ENCODE measurements at regions not wholly inside any gene's neighbourhood (a gene's known extent, or its start where the extent isn't known, plus 50 kb on each side); places are given as distances from the start of the nearest gene placed in this dataset.

GRCh38 chr2:185227391-185227790 lies 511.2 kb upstream of the FSIP2 start:
- TF ChIP-seq, protein P1, sequence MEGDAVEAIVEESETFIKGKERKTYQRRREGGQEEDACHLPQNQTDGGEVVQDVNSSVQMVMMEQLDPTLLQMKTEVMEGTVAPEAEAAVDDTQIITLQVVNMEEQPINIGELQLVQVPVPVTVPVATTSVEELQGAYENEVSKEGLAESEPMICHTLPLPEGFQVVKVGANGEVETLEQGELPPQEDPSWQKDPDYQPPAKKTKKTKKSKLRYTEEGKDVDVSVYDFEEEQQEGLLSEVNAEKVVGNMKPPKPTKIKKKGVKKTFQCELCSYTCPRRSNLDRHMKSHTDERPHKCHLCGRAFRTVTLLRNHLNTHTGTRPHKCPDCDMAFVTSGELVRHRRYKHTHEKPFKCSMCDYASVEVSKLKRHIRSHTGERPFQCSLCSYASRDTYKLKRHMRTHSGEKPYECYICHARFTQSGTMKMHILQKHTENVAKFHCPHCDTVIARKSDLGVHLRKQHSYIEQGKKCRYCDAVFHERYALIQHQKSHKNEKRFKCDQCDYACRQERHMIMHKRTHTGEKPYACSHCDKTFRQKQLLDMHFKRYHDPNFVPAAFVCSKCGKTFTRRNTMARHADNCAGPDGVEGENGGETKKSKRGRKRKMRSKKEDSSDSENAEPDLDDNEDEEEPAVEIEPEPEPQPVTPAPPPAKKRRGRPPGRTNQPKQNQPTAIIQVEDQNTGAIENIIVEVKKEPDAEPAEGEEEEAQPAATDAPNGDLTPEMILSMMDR (IDR thresholded peaks at IDR 0.05; ENCODE audit: poor library complexity) = no peak
- TF ChIP-seq EZH2 (IDR thresholded peaks at IDR 0.05; ENCODE audit: borderline replicate concordance) = no peak

Measured in hepatocyte (in vitro differentiated cells).